Fibroblast of skin of scalp (primary cell): ENCODE measurements at regions not wholly inside any gene's neighbourhood (a gene's known extent, or its start where the extent isn't known, plus 50 kb on each side); places are given as distances from the start of the nearest gene placed in this dataset.
"Not testable (repeated sequence)": the region's sequence is repeated elsewhere in the genome, so short reads cannot be mapped to it uniquely, and the experiment has no call there.

Source experiments
- DNase-seq: peaks from one replicate; pipeline ENCODE4 v3.0.0-alpha.2; 2013

DNA sequence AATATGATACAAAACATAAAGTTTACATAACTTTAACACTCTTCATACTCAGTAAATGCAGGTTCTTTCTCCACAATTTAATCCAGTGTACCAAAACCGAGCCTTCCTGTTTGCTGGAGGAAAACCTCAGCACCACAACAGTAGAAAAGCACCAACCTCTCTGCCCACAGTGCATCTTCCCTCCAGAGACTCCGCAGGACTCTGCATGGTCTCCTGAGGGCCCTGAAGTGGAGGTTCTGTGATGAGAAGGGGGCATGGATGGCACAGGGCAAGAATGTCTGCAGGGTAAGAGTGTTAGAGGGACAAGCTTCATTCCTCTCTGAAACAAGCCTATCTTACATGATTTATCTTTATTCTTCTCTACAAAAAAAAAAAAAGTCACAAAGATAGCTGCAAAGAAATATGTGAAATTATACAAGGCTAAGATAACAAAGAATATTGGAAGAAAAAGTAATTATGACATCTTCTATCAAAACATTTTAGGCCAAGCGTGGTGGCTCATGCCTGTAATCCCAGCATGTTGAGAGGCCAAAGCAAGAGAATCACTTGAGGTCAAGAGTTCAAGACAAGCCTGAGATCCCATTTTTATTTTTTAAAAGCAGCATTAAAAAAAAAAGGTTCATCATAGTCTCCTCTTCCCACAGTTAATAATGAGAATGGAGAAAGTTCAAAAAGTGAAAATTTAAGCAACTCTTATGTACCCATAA lies 102.0 kb downstream of the VPREB1 start:
- no peak for DNase-seq

DNA sequence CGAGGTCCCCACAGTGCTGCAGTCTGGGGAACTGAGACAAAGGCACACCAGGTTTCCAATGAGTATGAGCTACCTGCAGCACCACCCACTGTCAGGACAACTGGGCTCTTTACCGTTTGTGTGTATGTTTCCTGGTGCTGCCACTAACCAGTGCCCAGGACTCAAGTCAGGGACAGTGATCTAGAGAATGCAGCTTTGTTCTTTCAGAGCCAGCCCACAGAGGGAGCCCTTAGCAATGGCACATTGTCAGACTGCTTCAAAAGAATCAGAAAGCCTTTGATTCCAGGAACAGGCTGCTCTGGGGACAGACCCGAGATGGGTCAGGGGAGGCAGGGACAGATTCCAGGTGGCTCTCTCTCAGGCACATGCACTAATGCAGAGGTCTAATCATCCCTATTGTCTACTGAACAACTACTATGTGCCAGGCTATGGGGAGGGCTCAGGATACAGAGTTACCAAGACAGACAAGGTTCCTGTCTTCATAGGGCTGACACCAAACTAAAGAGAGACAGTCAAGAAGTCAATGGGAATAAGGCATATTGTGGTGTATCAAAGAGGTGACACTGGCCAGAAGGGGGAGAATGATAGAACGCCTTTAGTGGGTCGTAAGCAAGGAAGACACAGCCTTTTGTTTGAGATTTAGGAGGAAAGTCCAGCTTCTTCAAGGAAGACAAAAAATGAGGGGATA lies 103.7 kb downstream of the VPREB1 start:
- no peak for DNase-seq

DNA sequence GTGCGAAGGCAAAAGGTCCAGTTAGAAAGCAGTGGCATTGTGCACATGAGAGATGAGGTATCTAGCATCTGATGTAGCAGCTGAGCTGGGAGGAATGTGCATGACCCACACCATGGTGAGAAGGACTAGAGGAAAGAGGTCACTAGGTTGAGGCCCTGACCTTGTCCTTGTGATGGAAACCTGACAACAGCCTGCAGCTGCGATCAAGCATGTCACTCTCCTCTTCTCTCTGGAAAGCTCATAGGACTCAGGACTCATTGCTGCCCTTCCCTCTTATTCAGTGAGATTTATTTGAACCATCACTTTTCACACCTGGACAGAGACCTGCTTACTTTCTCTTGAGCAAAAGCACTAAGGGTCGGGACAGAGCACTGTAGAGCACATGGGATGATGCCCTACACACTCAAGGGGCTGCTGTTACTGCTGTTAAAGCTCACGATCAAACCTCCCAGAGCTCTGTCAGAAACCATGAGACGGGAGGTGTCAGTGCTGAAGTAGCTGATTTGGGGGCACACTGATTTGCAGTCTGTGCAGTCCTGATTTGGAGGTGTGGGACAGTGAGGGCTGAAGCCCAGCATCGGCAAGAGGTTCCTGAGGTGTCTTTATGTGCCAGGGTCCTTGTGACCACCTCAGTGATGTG lies 104.3 kb downstream of the VPREB1 start:
- DNase-seq = no peak

DNA sequence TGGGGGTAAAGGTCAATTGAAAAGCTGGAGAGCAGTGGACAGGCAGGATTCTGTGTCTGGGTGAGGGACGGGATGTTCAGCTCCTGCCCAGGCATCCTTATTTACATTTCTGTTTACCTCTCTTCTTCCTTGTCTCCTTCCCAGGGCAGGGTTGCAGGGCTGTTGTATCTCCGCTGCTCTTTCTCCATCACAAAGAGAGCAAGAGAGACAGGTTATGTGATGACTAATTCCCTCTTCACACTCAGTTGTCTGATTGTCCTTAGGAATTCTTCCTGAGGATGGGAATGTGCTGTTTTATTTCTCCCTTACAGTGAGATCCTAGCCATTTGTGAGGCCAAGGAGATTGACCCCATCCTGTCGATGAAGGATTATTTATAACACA lies 104.9 kb downstream of the VPREB1 start:
- DNase-seq = no peak

DNA sequence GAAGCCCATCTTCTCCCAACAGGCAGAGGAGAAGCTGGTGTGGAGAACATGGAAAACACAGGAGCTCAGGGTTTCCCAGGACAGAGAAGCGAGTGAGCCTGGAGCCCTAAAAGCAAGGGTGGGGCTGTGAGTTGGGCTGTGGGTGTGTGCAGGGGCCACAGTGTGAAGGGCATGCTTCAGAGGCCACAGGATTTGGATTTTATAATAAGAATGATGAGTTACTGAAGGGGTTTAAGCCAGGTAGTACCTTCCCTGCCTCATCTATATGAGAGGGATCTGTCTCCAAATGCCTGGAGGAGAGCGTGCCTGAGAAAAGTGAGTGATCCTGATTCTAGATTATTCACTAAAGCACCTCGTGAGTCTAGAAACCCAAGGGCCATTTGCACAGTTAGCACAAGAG lies 106.8 kb downstream of the VPREB1 start:
- DNase-seq = no peak

DNA sequence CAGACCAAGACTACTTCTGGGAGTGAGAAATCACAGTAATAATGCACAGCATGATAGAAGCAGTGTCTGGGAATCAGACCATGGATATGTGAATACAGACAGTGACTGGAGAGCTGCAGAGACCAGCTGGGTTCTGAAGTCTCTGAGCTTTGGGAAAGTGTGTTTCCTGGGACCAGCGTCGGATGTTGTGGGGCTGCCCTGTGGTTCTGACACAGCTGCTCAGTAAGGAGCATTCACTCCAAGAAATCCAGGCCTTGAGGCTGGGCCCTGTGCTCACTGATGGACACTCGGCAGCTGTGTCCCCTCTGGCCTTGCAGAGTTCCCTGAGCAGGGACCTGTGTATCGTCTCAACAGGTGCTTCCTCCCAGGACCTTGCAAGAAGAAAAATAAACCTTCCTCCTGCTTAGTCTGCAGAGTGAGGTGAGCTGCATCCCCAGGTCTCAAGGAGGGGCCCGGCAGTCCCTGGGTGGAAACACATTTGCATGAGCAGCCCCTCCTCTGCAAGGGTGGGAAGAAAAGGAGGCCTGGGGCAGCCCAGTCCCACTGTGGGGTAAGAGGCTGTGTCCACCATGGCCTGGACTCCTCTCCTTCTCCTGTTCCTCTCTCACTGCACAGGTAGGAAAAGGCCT lies 107.9 kb downstream of the VPREB1 start:
- DNase-seq = no peak

DNA sequence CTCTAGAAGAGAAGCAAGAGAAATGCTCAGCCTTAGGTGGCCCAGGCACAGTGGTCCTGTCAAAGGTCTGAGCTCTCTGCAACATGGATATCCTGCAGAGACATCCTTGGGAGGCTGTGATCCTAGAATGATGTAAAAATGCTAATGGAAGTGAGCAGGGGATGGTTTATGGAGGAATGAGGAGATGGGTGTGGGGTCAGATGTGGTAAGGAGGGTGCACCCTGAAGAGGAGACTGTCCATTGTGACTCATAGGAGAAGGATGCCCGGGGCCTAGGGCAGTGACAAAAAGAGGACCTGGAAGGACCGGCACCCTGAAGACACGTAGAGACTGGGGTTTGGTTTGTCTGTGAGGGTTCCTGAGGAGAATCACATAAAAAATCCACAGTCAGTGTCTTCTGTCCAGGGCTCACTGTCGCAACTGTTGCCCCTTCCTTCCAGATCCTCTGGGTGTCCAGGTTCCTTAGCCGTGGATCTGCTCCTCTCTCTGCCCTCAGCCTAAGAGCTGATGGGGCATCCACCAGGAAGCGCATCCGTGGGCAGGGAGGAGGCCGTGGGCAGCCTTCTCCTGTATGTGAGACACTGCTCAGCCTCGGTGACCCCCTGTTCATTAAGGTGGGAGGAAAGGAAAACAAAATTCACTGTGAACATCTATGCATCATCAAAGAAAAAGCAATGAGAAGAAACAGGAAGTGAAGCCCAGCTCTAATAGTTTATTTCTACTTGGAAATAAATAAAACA lies 110.7 kb downstream of the VPREB1 start:
- no peak for DNase-seq

DNA sequence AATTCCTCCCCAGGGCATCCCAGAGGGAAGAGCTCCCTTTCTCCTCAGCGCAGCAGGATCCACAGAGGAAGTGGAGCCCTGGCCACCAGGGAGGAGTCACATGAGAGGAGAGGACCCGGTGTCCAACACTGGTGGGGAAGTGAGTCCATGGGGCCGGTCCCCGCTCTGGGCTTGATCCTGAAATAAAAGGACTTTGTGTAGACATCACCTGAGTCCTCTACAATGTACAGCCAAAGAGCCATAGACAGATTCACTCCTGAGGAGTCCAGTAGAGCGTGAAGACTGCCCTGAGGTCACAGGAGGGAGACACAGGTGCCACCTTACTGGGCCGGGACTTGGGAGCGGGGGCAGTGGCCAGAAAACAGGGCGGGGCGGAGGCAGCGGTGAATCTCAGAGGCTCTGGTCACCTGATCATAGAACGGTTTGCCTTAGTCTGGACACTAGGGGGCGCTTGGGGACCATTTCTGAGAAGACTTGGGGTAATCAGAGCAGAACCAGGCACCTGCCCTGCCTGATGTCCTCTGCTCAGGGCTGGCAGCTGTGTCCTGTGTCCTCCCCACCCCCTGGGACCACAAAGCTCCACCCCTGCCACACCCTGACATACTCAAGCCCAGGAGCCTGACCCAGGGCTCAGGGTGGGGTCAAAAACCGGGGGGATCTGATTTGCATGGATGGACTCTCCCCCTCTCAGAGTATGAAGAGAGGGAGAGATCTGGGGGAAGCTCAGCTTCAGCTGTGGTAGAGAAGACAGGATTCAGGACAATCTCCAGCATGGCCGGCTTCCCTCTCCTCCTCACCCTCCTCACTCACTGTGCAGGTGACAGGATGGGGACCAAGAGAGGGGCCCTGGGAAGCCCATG lies 112.7 kb downstream of the VPREB1 start:
- DNase-seq = peak; percentile 52

DNA sequence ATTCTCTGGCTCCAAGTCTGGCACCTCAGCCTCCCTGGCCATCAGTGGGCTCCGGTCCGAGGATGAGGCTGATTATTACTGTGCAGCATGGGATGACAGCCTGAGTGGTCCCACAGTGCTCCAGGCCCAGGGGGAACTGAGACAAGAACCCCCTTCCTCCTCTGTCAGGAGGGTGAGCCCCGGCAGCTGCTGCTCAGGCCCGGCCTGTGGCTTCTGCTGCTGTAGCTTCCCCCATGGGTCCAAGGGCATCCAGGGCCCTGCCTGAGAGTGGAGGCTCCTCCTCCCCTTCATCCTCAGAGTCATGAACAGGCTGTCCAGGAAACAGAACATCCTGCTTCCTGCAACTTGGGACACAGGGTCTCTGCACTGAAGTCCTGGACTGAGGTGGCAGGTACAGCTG lies 113.6 kb downstream of the VPREB1 start:
- no peak for DNase-seq

DNA sequence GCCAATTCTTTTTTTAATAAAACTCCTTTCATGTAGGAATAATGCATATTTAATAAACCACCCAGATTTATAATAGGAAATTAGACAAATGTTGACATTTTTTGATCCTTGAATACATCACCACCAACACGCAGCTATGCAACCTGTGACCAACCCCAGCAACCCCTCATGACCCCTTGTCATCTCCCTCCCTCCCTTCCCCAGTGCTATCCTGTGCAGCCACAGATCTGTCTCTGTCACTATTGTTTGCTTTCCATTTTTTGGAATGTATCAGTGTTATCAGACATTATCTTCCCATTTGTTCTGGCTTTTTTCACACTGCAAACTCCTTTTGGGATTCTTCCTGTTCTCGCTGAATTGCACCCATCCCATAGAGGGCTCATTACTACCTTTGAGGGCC lies 114.1 kb downstream of the VPREB1 start:
- no peak for DNase-seq

DNA sequence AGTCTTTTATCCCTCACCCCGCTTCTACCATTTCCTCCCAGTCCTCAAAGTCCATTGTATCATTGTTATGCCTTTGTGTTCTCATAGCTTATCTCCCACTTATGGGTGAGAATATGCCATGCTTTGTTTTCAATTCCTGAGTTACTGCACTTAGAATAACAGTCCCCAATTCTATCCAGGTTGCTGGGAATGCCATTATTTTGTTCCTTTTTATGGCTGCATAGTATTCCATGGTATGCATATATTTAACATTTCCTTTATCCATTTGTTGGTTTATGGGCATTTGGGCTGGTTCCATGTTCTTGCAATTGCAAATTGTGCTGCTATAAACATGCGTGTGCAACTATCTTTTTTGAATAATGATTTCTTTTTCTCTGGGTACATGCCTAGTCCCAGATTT lies 114.9 kb downstream of the VPREB1 start:
- DNase-seq = no peak

DNA sequence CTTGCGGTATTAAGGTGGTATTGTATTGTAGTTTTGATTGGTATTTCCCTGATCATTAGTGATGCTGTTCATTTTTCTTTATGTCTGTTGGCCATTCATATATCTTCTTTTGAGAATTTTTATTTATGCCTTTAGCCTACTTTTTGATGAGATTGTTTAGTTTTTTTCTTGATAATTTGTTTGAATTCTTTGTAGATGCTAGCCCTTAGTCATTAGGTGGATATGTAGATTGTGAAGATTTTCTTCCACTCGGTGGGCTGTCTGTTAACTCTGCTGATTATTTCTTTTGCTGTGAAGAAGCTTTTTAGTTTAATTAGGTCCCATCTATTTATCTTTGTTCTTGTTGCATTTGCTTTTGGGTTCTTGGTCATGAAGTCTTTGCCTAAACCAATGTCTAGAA lies 115.4 kb downstream of the VPREB1 start:
- DNase-seq = no peak

DNA sequence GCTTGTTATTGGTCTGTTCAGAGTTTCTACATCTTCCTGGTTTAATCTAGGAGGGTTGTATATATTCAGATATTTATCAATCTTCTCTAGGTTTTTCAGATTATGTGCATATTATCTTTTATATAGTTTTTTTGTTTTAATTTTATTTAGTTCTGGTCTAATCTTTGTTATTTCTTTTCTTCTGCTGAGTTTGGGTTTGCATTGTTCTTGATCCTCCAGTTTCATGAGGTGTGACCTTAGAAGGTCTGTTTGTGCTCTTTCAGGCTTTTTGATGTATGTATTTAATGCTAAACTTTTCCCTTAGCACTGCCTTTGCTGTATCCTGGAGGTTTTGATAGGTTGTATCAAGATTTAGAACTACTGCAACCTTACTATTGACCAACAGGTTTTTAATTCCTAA lies 117.7 kb downstream of the VPREB1 start:
- DNase-seq = no peak

DNA sequence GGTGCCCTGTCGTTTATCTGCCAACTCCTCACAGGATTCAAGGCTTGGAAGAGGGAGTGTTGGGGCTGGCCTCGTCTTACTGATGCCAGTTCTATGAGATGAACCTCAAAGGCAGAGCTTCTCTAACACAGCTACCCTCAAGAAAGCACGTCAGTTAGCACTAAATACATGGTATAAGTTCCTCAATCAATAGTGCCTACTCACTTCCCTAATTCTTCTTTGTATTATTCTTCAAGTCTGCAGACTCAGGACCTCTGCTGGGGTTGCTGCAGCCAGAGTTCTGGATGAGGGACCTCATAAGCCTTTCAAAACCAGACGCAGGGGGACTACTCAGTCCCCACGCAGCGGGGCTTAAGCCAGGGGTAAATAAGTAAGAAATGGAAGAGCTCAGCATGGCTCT lies 118.3 kb downstream of the VPREB1 start:
- no peak for DNase-seq

DNA sequence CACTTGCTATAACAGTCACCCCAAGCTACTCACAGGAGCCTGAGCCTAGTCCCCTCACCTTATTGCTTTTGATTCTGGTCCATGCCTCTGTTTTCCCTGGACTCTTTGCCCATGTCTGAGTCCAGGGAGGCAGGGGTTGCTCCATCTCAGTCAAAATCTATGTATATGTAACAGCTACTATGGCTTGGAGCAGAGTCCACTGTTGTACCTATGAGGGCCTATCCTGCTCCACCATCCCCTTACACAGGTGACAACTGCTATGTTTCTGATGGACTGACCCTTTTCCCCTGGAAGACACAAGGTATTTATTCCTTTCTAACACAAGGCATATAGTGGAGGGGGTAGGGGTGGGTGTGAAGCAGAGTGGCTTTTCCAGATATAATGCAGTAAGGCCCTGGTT lies 119.6 kb downstream of the VPREB1 start:
- no peak for DNase-seq

DNA sequence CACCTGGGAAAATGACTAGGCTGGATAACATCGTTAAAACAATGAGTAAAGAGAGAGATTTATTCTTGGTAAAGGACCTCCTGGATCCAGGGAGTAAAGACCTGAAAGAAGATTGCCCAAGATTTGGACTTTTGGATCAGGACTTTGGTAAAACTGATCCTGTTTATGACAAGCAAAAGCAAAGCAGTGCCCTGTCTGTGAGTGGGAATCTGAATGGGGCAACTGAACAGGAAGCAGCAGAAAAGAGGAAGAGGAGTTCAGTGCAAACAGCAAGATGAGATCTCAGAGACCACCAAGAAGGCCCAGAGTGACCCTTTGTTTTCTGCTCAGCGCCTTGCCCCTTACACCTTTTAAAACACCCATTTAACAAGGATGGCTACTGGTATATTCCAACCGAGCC lies 122.0 kb downstream of the VPREB1 start:
- no peak for DNase-seq

DNA sequence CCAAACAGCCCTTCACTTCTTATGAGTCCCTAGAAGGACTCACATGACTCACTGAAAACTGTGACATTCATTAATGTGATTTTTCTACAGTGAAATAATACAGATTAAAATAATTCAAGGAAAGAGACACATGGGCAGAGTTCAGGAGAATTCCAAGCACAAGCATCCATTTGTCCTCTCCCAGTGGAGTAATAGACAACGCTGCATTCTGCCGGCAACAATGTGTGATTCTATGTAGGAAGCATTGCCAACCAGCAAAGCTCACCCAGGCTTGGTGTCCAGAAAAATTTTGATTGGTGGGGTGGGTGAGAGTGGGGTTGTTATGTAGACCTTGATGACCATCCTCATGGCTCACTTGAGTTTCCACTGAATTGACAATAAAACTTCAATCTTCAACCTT lies 123.9 kb downstream of the VPREB1 start:
- DNase-seq = no peak

DNA sequence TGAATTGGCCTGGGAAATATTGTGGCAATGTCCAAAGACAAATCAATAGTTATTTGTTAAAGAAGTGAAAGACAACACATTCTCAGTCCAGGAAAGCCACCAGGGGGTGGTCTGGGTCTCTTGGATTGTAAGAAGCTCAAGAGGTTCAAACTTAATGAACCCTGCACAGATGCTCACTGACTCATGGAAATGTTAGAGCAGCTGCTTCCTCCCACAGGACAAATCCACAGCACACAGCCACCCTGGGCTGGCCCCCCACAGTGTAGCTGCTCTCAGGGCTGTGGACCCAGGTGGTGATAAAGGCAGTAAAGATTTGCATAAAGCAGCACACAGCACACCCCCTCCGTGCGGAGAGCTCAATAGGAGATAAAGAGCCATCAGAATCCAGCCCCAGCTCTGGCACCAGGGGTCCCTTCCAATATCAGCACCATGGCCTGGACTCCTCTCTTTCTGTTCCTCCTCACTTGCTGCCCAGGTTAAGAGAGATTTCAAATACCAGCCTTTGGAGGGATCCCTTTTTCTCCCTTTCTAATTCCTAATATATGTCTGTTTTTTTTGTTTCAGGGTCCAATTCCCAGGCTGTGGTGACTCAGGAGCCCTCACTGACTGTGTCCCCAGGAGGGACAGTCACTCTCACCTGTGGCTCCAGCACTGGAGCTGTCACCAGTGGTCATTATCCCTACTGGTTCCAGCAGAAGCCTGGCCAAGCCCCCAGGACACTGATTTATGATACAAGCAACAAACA lies 124.8 kb downstream of the VPREB1 start:
- not testable (repeated sequence) for DNase-seq

DNA sequence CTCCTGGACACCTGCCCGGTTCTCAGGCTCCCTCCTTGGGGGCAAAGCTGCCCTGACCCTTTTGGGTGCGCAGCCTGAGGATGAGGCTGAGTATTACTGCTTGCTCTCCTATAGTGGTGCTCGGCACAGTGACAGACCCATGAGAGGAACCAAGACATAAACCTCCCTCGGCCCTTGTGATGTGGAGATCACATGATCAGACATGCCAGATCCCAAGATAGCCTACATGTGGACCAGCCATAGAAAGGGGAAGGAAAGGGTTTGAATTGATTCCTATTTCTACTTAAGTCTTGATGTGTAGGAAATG lies 125.3 kb downstream of the VPREB1 start:
- no peak for DNase-seq

DNA sequence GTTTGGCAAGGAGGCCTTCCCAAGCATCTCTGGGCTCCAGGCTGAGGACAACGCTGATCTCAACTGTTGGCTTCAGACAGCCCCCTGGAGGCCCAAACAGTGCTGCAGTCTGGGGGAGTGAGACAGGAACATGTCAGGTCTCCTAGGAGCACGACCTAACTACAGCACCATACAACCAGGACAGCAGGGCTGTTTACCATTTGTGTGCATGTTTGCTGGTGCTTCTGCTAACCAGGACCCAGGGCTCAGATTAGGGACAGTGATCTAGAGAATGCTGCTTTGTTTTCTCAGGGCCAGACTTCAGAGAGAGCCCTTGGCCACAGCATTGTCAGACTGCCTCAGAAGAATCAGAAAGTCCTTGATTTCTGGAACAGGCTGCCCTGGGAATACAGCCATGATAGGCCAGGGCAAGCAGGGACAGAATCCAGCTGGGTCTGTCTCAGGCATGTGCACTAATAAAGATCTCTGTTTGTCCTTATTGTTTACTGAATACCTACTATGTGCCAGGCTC lies 126.5 kb downstream of the VPREB1 start:
- peak; percentile 2 for DNase-seq

DNA sequence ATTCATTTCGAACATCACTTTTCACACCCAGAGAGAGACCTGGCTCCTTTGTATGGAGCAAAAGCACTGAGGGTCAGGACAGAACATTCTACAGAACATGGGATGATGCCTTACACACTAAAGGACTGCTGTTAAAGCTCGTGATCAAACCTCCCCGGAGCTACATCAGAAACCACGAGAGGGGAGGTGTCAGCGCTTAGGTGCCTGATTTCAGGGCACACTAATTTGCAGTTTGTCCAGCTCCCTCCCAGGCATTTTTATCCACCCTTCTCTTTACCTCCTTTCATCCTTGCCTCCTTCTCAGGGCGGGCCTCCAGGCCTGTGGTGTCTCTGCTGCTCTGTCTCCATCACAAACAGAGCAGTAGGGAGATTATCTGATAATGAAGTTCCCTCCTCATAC lies 127.5 kb downstream of the VPREB1 start:
- DNase-seq = no peak
